ENCODE measurements at regions not wholly inside any gene's neighbourhood (a gene's known extent, or its start where the extent isn't known, plus 50 kb on each side); places are given as distances from the start of the nearest gene placed in this dataset.

GRCh38 chr7:47690902-47691558 is 109.1 kb upstream of the TNS3 start (continued):
- TF ChIP-seq CHD7 (IDR thresholded peaks at IDR 0.05; ENCODE audit: insufficient replicate concordance, low read length) (no peak), EGR1 (IDR thresholded peaks at IDR 0.05; ENCODE audit: borderline replicate concordance, low read depth, low read length) (no peak), POLR2A (IDR thresholded peaks at IDR 0.05; ENCODE audit: control extremely low read depth in 1 of 2, low read depth in 2 of 2, low read length in 2 of 2) (no peak)
